GM23338 (cell line): ENCODE measurements at regions not wholly inside any gene's neighbourhood (a gene's known extent, or its start where the extent isn't known, plus 50 kb on each side); places are given as distances from the start of the nearest gene placed in this dataset.

Experiments
- ATAC-seq: fragments of 200-7000 bp; cut with Tn5 transposase; 3 replicates; pipeline ENCODE4 v1.9.1; 2020
- DNase-seq: peaks from one replicate; pipeline ENCODE4 v3.0.0-alpha.2; 2015; ENCODE audit warnings: low spot score
- H2AFZ ChIP-seq: fragments of 200-600 bp; sonication (generic); 2 replicates; pipeline ENCODE4 v1.8.0; 2016; ENCODE audit warnings: antibody characterized with exemption, mild to moderate bottlenecking, moderate library complexity
- H3F3A ChIP-seq: fragments of 200-600 bp; sonication (generic); replicated peaks from 2 replicates; pipeline ENCODE4 v1.8.0; 2017; ENCODE audit warnings: antibody characterized with exemption, mixed run types, low read depth
- H3K27ac ChIP-seq: fragments of 200-600 bp; sonication (generic); 2 replicates; pipeline ENCODE4 v1.6.1; 2016; ENCODE audit warnings: low read depth
- H3K27me3 ChIP-seq: fragments of 200-600 bp; sonication (generic); 2 replicates; pipeline ENCODE4 v1.8.0; 2016; ENCODE audit warnings: mild to moderate bottlenecking, mixed run types, moderate library complexity; ENCODE audit not compliant: insufficient read depth
- H3K36me3 ChIP-seq: fragments of 200-600 bp; sonication (generic); 2 replicates; pipeline ENCODE4 v1.8.0; 2016; ENCODE audit warnings: mild to moderate bottlenecking; ENCODE audit not compliant: insufficient read depth
- H3K4me1 ChIP-seq: fragments of 200-600 bp; sonication (generic); 2 replicates; pipeline ENCODE4 v1.8.0; 2016; ENCODE audit warnings: mild to moderate bottlenecking, moderate library complexity; ENCODE audit not compliant: insufficient read depth
- H3K4me2 ChIP-seq: fragments of 200-600 bp; sonication (generic); 2 replicates; pipeline ENCODE4 v1.7.1; 2017; ENCODE audit warnings: mixed run types
- H3K4me3 ChIP-seq: fragments of 200-600 bp; sonication (generic); 2 replicates; pipeline ENCODE4 v1.6.1; 2016; ENCODE audit warnings: mixed run types
- H3K79me2 ChIP-seq: fragments of 200-600 bp; sonication (generic); replicated peaks from 2 replicates; pipeline ENCODE4 v1.8.0; 2017; ENCODE audit warnings: mild to moderate bottlenecking; ENCODE audit not compliant: insufficient read depth
- H3K9me2 ChIP-seq: fragments of 200-600 bp; sonication (generic); 2 replicates; pipeline ENCODE4 v1.8.0; 2017; ENCODE audit not compliant: insufficient read depth
- H4K20me1 ChIP-seq: fragments of 200-600 bp; sonication (generic); replicated peaks from 2 replicates; pipeline ENCODE4 v1.8.0; 2017; ENCODE audit warnings: mild to moderate bottlenecking; ENCODE audit not compliant: insufficient read depth
- H3K27ac Mint-ChIP-seq: 2 replicates; pipeline ENCODE4 v1.8.0; 2020; ENCODE audit warnings: inconsistent platforms, mild to moderate bottlenecking, moderate library complexity, mixed read lengths
- H3K27me3 Mint-ChIP-seq: 3 replicates; pipeline ENCODE4 v1.8.0; 2022; ENCODE audit warnings: low read depth, mild to moderate bottlenecking, moderate library complexity, mixed read lengths, inconsistent platforms; ENCODE audit not compliant: insufficient read depth, poor library complexity
- H3K36me3 Mint-ChIP-seq: 3 replicates; pipeline ENCODE4 v1.8.0; 2021; ENCODE audit warnings: low read depth, mild to moderate bottlenecking, inconsistent platforms, moderate library complexity, mixed read lengths
- H3K4me1 Mint-ChIP-seq: 3 replicates; pipeline ENCODE4 v1.8.0; 2020; ENCODE audit warnings: mild to moderate bottlenecking, inconsistent platforms, mixed read lengths
- H3K4me3 Mint-ChIP-seq: 3 replicates; pipeline ENCODE4 v1.8.0; 2021; ENCODE audit warnings: moderate library complexity, mild to moderate bottlenecking, inconsistent platforms, mixed read lengths
- H3K9me3 Mint-ChIP-seq: 3 replicates; pipeline ENCODE4 v1.8.0; 2020; ENCODE audit warnings: moderate library complexity, mild to moderate bottlenecking, inconsistent platforms, mixed read lengths
- CREB1 ChIP-seq: fragments of 250-450 bp; sonication (Bioruptor Pico); IDR thresholded peaks from 2 replicates; pipeline ENCODE4 v1.5.0; 2020; ENCODE audit warnings: low read depth, mild to moderate bottlenecking, moderate library complexity
- EZH2 ChIP-seq: fragments of 200-600 bp; sonication (generic); IDR thresholded peaks from one replicate; pipeline ENCODE4 v1.8.0; 2017; ENCODE audit warnings: antibody characterized with exemption, mild to moderate bottlenecking, low read depth; ENCODE audit not compliant: unreplicated experiment
- NANOG ChIP-seq: IDR thresholded peaks from 2 replicates; pipeline ENCODE4 v1.6.1; 2016; ENCODE audit warnings: antibody characterized with exemption, borderline replicate concordance
- ZNF114 ChIP-seq: fragments of 250-450 bp; sonication (Bioruptor Pico); IDR thresholded peaks from 2 replicates; pipeline ENCODE4 v1.5.0; 2020; ENCODE audit warnings: mild to moderate bottlenecking, moderate library complexity
- TF ChIP-seq, protein P1 (sequence below): fragments of 250-450 bp; sonication (Bioruptor Pico); IDR thresholded peaks from 2 replicates; pipeline ENCODE4 v1.5.0; 2020; ENCODE audit warnings: mild to moderate bottlenecking, moderate library complexity
- TF ChIP-seq, protein P2 (sequence below), 2 experiments: fragments of 200-600 bp in 1 of 2; sonication (generic) in 1 of 2; conservative IDR thresholded peaks; 2 replicates each; pipeline versions ENCODE4 v1.5.1 to v1.6.1; 2016 to 2017; ENCODE audit warnings: antibody characterized with exemption in 2 of 2, low read depth in 2 of 2, mild to moderate bottlenecking in 2 of 2, moderate library complexity in 1 of 2

DNA sequence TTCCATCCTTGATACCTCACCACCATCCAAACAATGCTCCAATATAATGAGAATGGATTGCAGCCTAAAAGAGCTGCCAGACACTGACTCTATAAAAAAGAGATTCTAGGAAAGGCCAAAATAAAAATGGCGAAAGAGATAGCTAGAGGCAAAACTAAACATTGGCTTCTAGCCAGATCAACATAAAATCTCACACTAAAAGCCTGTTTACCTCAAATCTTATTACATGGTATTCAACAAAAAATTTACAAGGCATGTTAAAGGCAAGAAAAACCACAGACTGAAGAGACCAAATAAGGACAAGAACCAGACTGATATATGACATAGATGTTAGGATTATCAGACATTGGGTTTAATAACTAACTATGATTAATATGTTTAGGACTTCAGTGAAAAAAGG, 1127.0 kb downstream of the DNAJB9 start (continued):
- TF ChIP-seq, protein P1, sequence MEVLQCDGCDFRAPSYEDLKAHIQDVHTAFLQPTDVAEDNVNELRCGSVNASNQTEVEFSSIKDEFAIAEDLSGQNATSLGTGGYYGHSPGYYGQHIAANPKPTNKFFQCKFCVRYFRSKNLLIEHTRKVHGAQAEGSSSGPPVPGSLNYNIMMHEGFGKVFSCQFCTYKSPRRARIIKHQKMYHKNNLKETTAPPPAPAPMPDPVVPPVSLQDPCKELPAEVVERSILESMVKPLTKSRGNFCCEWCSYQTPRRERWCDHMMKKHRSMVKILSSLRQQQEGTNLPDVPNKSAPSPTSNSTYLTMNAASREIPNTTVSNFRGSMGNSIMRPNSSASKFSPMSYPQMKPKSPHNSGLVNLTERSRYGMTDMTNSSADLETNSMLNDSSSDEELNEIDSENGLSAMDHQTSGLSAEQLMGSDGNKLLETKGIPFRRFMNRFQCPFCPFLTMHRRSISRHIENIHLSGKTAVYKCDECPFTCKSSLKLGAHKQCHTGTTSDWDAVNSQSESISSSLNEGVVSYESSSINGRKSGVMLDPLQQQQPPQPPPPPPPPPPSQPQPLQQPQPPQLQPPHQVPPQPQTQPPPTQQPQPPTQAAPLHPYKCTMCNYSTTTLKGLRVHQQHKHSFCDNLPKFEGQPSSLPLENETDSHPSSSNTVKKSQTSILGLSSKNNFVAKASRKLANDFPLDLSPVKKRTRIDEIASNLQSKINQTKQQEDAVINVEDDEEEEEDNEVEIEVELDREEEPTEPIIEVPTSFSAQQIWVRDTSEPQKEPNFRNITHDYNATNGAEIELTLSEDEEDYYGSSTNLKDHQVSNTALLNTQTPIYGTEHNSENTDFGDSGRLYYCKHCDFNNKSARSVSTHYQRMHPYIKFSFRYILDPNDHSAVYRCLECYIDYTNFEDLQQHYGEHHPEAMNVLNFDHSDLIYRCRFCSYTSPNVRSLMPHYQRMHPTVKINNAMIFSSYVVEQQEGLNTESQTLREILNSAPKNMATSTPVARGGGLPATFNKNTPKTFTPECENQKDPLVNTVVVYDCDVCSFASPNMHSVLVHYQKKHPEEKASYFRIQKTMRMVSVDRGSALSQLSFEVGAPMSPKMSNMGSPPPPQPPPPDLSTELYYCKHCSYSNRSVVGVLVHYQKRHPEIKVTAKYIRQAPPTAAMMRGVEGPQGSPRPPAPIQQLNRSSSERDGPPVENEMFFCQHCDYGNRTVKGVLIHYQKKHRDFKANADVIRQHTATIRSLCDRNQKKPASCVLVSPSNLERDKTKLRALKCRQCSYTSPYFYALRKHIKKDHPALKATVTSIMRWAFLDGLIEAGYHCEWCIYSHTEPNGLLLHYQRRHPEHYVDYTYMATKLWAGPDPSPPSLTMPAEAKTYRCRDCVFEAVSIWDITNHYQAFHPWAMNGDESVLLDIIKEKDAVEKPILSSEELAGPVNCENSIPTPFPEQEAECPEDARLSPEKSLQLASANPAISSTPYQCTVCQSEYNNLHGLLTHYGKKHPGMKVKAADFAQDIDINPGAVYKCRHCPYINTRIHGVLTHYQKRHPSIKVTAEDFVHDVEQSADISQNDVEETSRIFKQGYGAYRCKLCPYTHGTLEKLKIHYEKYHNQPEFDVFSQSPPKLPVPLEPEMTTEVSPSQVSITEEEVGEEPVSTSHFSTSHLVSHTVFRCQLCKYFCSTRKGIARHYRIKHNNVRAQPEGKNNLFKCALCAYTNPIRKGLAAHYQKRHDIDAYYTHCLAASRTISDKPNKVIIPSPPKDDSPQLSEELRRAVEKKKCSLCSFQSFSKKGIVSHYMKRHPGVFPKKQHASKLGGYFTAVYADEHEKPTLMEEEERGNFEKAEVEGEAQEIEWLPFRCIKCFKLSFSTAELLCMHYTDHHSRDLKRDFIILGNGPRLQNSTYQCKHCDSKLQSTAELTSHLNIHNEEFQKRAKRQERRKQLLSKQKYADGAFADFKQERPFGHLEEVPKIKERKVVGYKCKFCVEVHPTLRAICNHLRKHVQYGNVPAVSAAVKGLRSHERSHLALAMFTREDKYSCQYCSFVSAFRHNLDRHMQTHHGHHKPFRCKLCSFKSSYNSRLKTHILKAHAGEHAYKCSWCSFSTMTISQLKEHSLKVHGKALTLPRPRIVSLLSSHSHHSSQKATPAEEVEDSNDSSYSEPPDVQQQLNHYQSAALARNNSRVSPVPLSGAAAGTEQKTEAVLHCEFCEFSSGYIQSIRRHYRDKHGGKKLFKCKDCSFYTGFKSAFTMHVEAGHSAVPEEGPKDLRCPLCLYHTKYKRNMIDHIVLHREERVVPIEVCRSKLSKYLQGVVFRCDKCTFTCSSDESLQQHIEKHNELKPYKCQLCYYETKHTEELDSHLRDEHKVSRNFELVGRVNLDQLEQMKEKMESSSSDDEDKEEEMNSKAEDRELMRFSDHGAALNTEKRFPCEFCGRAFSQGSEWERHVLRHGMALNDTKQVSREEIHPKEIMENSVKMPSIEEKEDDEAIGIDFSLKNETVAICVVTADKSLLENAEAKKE (CRISPR knock-in tag), result no peak
- TF ChIP-seq ZNF114 (CRISPR knock-in tag) (no peak), EZH2 (no peak), NANOG (no peak)

DNA sequence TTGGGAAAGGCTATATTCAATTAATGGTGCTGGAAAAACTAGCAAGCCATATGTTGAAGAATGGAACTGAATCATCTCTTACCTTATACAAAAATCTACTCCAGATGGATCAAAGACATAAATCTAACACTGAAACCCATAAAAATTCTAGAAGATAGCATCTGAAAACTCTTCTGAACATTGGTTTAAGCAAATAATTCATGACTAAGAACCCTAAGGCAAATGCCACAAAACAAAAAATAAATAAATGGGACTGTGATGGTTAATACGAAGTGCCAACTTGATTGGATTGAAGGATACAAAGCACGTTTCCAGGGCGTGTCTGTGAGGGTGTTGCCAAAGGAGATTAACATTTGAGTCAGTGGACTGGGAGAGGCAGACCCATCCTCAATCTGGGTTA, 1130.0 kb downstream of the DNAJB9 start:
- no peak overlapping the region for H3K27ac Mint-ChIP-seq
- Histone ChIP-seq H4K20me1 (no peaks in the 10 kb centered on the region), H3K27me3 (no peaks in the 10 kb centered on the region), H3K36me3 (no peaks in the 10 kb centered on the region), H3K79me2 (no peaks in the 10 kb centered on the region), H3K4me3 (no peak overlapping the region), H3F3A (no peaks in the 10 kb centered on the region), H3K9me2 (peaks cover 8% of the 10 kb centered on the region; the same call in 1 of the 2 replicates), H3K4me1 (no peaks in the 10 kb centered on the region), H3K27ac (no peak overlapping the region), H3K4me2 (no peak overlapping the region), H2AFZ (no peak overlapping the region)
- no peak overlapping the region for H3K4me3 Mint-ChIP-seq
- no peaks in the 10 kb centered on the region for H3K27me3 Mint-ChIP-seq
- 0 out of 3 replicates have a peak, but pooled peaks cover under 1% of the 10 kb centered on the region for H3K36me3 Mint-ChIP-seq
- no peak for DNase-seq
- H3K9me3 Mint-ChIP-seq, result 0 out of 3 replicates have a peak, but pooled peaks cover 4% of the 10 kb centered on the region
- H3K4me1 Mint-ChIP-seq, result no peaks in the 10 kb centered on the region
- no peak for ATAC-seq
- no peak for TF ChIP-seq NANOG
- TF ChIP-seq, protein P2, sequence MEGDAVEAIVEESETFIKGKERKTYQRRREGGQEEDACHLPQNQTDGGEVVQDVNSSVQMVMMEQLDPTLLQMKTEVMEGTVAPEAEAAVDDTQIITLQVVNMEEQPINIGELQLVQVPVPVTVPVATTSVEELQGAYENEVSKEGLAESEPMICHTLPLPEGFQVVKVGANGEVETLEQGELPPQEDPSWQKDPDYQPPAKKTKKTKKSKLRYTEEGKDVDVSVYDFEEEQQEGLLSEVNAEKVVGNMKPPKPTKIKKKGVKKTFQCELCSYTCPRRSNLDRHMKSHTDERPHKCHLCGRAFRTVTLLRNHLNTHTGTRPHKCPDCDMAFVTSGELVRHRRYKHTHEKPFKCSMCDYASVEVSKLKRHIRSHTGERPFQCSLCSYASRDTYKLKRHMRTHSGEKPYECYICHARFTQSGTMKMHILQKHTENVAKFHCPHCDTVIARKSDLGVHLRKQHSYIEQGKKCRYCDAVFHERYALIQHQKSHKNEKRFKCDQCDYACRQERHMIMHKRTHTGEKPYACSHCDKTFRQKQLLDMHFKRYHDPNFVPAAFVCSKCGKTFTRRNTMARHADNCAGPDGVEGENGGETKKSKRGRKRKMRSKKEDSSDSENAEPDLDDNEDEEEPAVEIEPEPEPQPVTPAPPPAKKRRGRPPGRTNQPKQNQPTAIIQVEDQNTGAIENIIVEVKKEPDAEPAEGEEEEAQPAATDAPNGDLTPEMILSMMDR (conservative IDR thresholded peaks at IDR 0.05; ENCODE audit: low read depth in 2 of 2), result no peak
- TF ChIP-seq, protein P1 (CRISPR knock-in tag), result no peak
- no peak for TF ChIP-seq ZNF114 (CRISPR knock-in tag)
- no peak for TF ChIP-seq CREB1 (CRISPR knock-in tag)
